Type B pancreatic cell (in vitro differentiated cells): ENCODE measurements at regions not wholly inside any gene's neighbourhood (a gene's known extent, or its start where the extent isn't known, plus 50 kb on each side); places are given as distances from the start of the nearest gene placed in this dataset.
"Not testable (repeated sequence)": the region's sequence is repeated elsewhere in the genome, so short reads cannot be mapped to it uniquely, and the experiment has no call there.

Experiments used
- DNase-seq: peaks from one replicate; pipeline ENCODE4 v3.0.0; 2021; ENCODE audit warnings: mixed read lengths; ENCODE audit not compliant: unreplicated experiment; ENCODE audit errors: extremely low spot score
- H3K27ac Mint-ChIP-seq: 2 replicates; pipeline ENCODE4 v1.8.0; 2021; ENCODE audit warnings: mild to moderate bottlenecking, mixed read lengths
- H3K27me3 Mint-ChIP-seq: 2 replicates; pipeline ENCODE4 v1.8.0; 2021; ENCODE audit warnings: mixed read lengths
- H3K36me3 Mint-ChIP-seq: 2 replicates; pipeline ENCODE4 v1.8.0; 2021; ENCODE audit warnings: mixed read lengths
- H3K4me1 Mint-ChIP-seq: one replicate; pipeline ENCODE4 v1.8.0; 2021; ENCODE audit warnings: mixed read lengths; ENCODE audit not compliant: unreplicated experiment
- H3K4me3 Mint-ChIP-seq: 2 replicates; pipeline ENCODE4 v1.8.0; 2021; ENCODE audit warnings: mild to moderate bottlenecking, mixed read lengths
- H3K9me3 Mint-ChIP-seq: 2 replicates; pipeline ENCODE4 v1.8.0; 2021; ENCODE audit warnings: mixed read lengths
- CTCF ChIP-seq: fragments of 200-600 bp; sonication (generic); conservative IDR thresholded peaks from 2 replicates; pipeline ENCODE4 v1.5.0; 2021; ENCODE audit warnings: antibody characterized with exemption, mild to moderate bottlenecking

GRCh38 chr2:65607662-65608305, 175.4 kb upstream of the SPRED2 start:
- peak overlapping the region; percentile 56 for H3K4me3 Mint-ChIP-seq
- H3K36me3 Mint-ChIP-seq: no peaks in the 10 kb centered on the region
- H3K27ac Mint-ChIP-seq: peak overlapping the region; percentile 63
- H3K27me3 Mint-ChIP-seq: peaks cover 6% of the 10 kb centered on the region
- H3K9me3 Mint-ChIP-seq: peaks cover 4% of the 10 kb centered on the region
- no peak for DNase-seq
- no peak for TF ChIP-seq CTCF
- peaks cover 25% of the 10 kb centered on the region for H3K4me1 Mint-ChIP-seq

- DNase-seq: no peak
- H3K27ac Mint-ChIP-seq: no peak overlapping the region
- peaks cover 6% of the 10 kb centered on the region for H3K27me3 Mint-ChIP-seq
- H3K9me3 Mint-ChIP-seq: peaks cover 4% of the 10 kb centered on the region
- H3K4me3 Mint-ChIP-seq: no peak overlapping the region
- TF ChIP-seq CTCF: no peak
- peaks cover 17% of the 10 kb centered on the region for H3K4me1 Mint-ChIP-seq
- no peaks in the 10 kb centered on the region for H3K36me3 Mint-ChIP-seq
Observed at GRCh38 chr2:65605743-65606058, 173.3 kb upstream of the SPRED2 start.

- no peak for TF ChIP-seq CTCF
- Mint-ChIP-seq H3K9me3 (peaks cover under 1% of the 10 kb centered on the region), H3K4me3 (no peak overlapping the region), H3K27ac (no peak overlapping the region), H3K4me1 (peaks cover 17% of the 10 kb centered on the region), H3K36me3 (no peaks in the 10 kb centered on the region), H3K27me3 (peaks cover 6% of the 10 kb centered on the region)
- no peak for DNase-seq
Observed at GRCh38 chr2:65605058-65605742, 172.8 kb upstream of the SPRED2 start.

GRCh38 chr2:65604246-65604645, 171.8 kb upstream of the SPRED2 start:
- no peaks in the 10 kb centered on the region for H3K36me3 Mint-ChIP-seq
- no peak for DNase-seq
- peaks cover 17% of the 10 kb centered on the region for H3K4me1 Mint-ChIP-seq
- H3K27ac Mint-ChIP-seq: no peak overlapping the region
- H3K4me3 Mint-ChIP-seq: no peak overlapping the region
- H3K9me3 Mint-ChIP-seq: no peaks in the 10 kb centered on the region
- H3K27me3 Mint-ChIP-seq: peaks cover 6% of the 10 kb centered on the region
- no peak for TF ChIP-seq CTCF

- no peak for TF ChIP-seq CTCF
- H3K27ac Mint-ChIP-seq: no peak overlapping the region
Observed at GRCh38 chr2:65602603-65603235, 170.3 kb upstream of the SPRED2 start.

GRCh38 chr2:65600871-65601270, 168.5 kb upstream of the SPRED2 start:
- not testable (repeated sequence) for H3K4me3 Mint-ChIP-seq, H3K27me3 Mint-ChIP-seq, H3K36me3 Mint-ChIP-seq, H3K27ac Mint-ChIP-seq, DNase-seq, H3K9me3 Mint-ChIP-seq, H3K4me1 Mint-ChIP-seq

More at GRCh38 chr2:65602603-65603235, 170.3 kb upstream of the SPRED2 start:
- no peak for DNase-seq
- Mint-ChIP-seq H3K4me1 (peaks cover 6% of the 10 kb centered on the region), H3K9me3 (no peaks in the 10 kb centered on the region), H3K36me3 (no peaks in the 10 kb centered on the region), H3K27me3 (peaks cover under 1% of the 10 kb centered on the region), H3K4me3 (no peak overlapping the region)

- DNase-seq, H3K4me3 Mint-ChIP-seq, H3K4me1 Mint-ChIP-seq, H3K27ac Mint-ChIP-seq, H3K36me3 Mint-ChIP-seq, H3K27me3 Mint-ChIP-seq, H3K9me3 Mint-ChIP-seq: not testable (repeated sequence)
Observed at GRCh38 chr2:65600351-65600750, 168.0 kb upstream of the SPRED2 start.
